ENCODE measurements at regions not wholly inside any gene's neighbourhood (a gene's known extent, or its start where the extent isn't known, plus 50 kb on each side); places are given as distances from the start of the nearest gene placed in this dataset.
"Not testable (repeated sequence)": the region's sequence is repeated elsewhere in the genome, so short reads cannot be mapped to it uniquely, and the experiment has no call there.

- intact Hi-C loops (cut with micrococcal nuclease); H3K4me1 Mint-ChIP-seq; H3K4me3 Mint-ChIP-seq; DNase-seq; H3K9me3 Mint-ChIP-seq; H3K27ac Mint-ChIP-seq; H3K36me3 Mint-ChIP-seq (ENCODE audit: low read depth): not testable (repeated sequence)
- peaks cover 11% of the 10 kb centered on the region for H3K27me3 Mint-ChIP-seq
Observed at GRCh38 chr20:64327223-64327549, 71.6 kb downstream of the PCMTD2 start.

- H3K36me3 Mint-ChIP-seq (ENCODE audit: low read depth); intact Hi-C loops (cut with micrococcal nuclease); H3K27ac Mint-ChIP-seq; H3K4me1 Mint-ChIP-seq; H3K9me3 Mint-ChIP-seq; H3K4me3 Mint-ChIP-seq: not testable (repeated sequence)
- DNase-seq: peak; percentile 70
- peaks cover 12% of the 10 kb centered on the region for H3K27me3 Mint-ChIP-seq
Observed at GRCh38 chr20:64327550-64328317, 72.2 kb downstream of the PCMTD2 start.

GRCh38 chr20:64328595-64329250 is 73.2 kb downstream of the PCMTD2 start:
- H3K9me3 Mint-ChIP-seq; H3K4me3 Mint-ChIP-seq; H3K27ac Mint-ChIP-seq; H3K36me3 Mint-ChIP-seq (ENCODE audit: low read depth); intact Hi-C loops (cut with micrococcal nuclease); H3K4me1 Mint-ChIP-seq; DNase-seq: not testable (repeated sequence)
- H3K27me3 Mint-ChIP-seq: peaks cover 18% of the 10 kb centered on the region

GRCh38 chr20:64332627-64333026 is 77.1 kb downstream of the PCMTD2 start:
- H3K36me3 Mint-ChIP-seq (ENCODE audit: low read depth); H3K27ac Mint-ChIP-seq; H3K4me1 Mint-ChIP-seq; H3K4me3 Mint-ChIP-seq; intact Hi-C loops (cut with micrococcal nuclease); DNase-seq; H3K9me3 Mint-ChIP-seq: not testable (repeated sequence)
- peaks cover 13% of the 10 kb centered on the region for H3K27me3 Mint-ChIP-seq

All from activated CD4-positive, alpha-beta T cell treated with anti-CD3 and anti-CD28 coated beads, Interleukin-2, amount 10 ng/mL, durations not matched to agents 24 days and 14 days (primary cell).